HG02840 (cell line): ENCODE measurements at regions not wholly inside any gene's neighbourhood (a gene's known extent, or its start where the extent isn't known, plus 50 kb on each side); places are given as distances from the start of the nearest gene placed in this dataset.

ENCODE experiments used
- ATAC-seq: cut with Tn5 transposase; IDR thresholded peaks from one replicate; pipeline ENCODE4 v1.9.1; 2021; ENCODE audit warnings: mild to moderate bottlenecking, moderate library complexity, moderate number of reproducible peaks; ENCODE audit not compliant: unreplicated experiment, low FRiP score

GRCh38 chr15:47496343-47497185, 220.7 kb upstream of the SEMA6D start:
- no peak for ATAC-seq

GRCh38 chr15:47500842-47501241, 216.5 kb upstream of the SEMA6D start:
- ATAC-seq = no peak

- ATAC-seq = no peak
Observed at GRCh38 chr15:47502041-47502440, 215.3 kb upstream of the SEMA6D start.

GRCh38 chr15:47503876-47504275, 213.4 kb upstream of the SEMA6D start:
- no peak for ATAC-seq

- no peak for ATAC-seq
Observed at GRCh38 chr15:47504624-47505256, 212.6 kb upstream of the SEMA6D start.

- no peak for ATAC-seq
Observed at GRCh38 chr15:47505712-47506328, 211.5 kb upstream of the SEMA6D start.

GRCh38 chr15:47506329-47507100, 210.8 kb upstream of the SEMA6D start:
- no peak for ATAC-seq

- no peak for ATAC-seq
Observed at GRCh38 chr15:47507221-47507985, 209.9 kb upstream of the SEMA6D start.

GRCh38 chr15:47511261-47511660, 206.0 kb upstream of the SEMA6D start:
- no peak for ATAC-seq

GRCh38 chr15:47513471-47513870, 203.8 kb upstream of the SEMA6D start:
- ATAC-seq = no peak

GRCh38 chr15:47514200-47514652, 203.1 kb upstream of the SEMA6D start:
- ATAC-seq = no peak

- no peak for ATAC-seq
Observed at GRCh38 chr15:47516558-47516957, 200.7 kb upstream of the SEMA6D start.

GRCh38 chr15:47516972-47517371, 200.3 kb upstream of the SEMA6D start:
- ATAC-seq = no peak

GRCh38 chr15:47517737-47518136, 199.6 kb upstream of the SEMA6D start:
- no peak for ATAC-seq

GRCh38 chr15:47523681-47524475, 193.4 kb upstream of the SEMA6D start:
- ATAC-seq = no peak

- ATAC-seq = no peak
Observed at GRCh38 chr15:47529241-47529640, 188.1 kb upstream of the SEMA6D start.

- no peak for ATAC-seq
Observed at GRCh38 chr15:47534673-47535072, 182.6 kb upstream of the SEMA6D start.

- no peak for ATAC-seq
Observed at GRCh38 chr15:47541562-47541961, 175.7 kb upstream of the SEMA6D start.

- no peak for ATAC-seq
Observed at GRCh38 chr15:47542312-47542989, 174.9 kb upstream of the SEMA6D start.
